WTC11 (cell line): ENCODE measurements at regions not wholly inside any gene's neighbourhood (a gene's known extent, or its start where the extent isn't known, plus 50 kb on each side); places are given as distances from the start of the nearest gene placed in this dataset.

Source experiments
- ATAC-seq: fragments of 200-7000 bp; cut with Tn5 transposase; 2 replicates; pipeline ENCODE4 v1.10.0; 2021; ENCODE audit warnings: mild to moderate bottlenecking, moderate library complexity
- CTCF ChIA-PET: fragments of 300-600 bp; sonication (Branson Sonifier 250); formaldehyde crosslinking; loops from one replicate; lab custom pipeline; 2021; ENCODE audit warnings: antibody characterized with exemption; lab: Charles Lee
- POLR2A ChIA-PET: fragments of 350-600 bp; sonication (Branson Sonifier 250); formaldehyde crosslinking; loops from one replicate; lab custom pipeline; 2021; ENCODE audit warnings: antibody characterized with exemption; lab: Charles Lee
- DNase-seq: peaks from one replicate; pipeline ENCODE4 v3.0.0; 2021; ENCODE audit warnings: low spot score
- H3K27ac Mint-ChIP-seq: 2 replicates; pipeline ENCODE4 v1.8.0; 2021; ENCODE audit warnings: mixed read lengths
- H3K27me3 Mint-ChIP-seq: 2 replicates; pipeline ENCODE4 v1.8.0; 2021; ENCODE audit warnings: low read depth, mild to moderate bottlenecking, moderate library complexity, mixed read lengths
- H3K36me3 Mint-ChIP-seq: 2 replicates; pipeline ENCODE4 v1.8.0; 2021; ENCODE audit warnings: mixed read lengths
- H3K4me1 Mint-ChIP-seq: 2 replicates; pipeline ENCODE4 v1.8.0; 2022; ENCODE audit warnings: mixed read lengths
- H3K4me3 Mint-ChIP-seq: 2 replicates; pipeline ENCODE4 v1.8.0; 2021; ENCODE audit warnings: mild to moderate bottlenecking, moderate library complexity, mixed read lengths
- H3K9me3 Mint-ChIP-seq: 2 replicates; pipeline ENCODE4 v1.8.0; 2021; ENCODE audit warnings: mixed read lengths
- CBFB ChIP-seq: sonication (generic); formaldehyde crosslinking; IDR thresholded peaks from 2 replicates; pipeline ENCODE4 v1.8.1; 2022; ENCODE audit warnings: mild to moderate bottlenecking, low read depth, missing genetic modification reagents
- ETV6 ChIP-seq: sonication (generic); formaldehyde crosslinking; IDR thresholded peaks from 2 replicates; pipeline ENCODE4 v1.8.1; 2022; ENCODE audit warnings: mild to moderate bottlenecking, missing genetic modification reagents
- FOXJ3 ChIP-seq: sonication (generic); formaldehyde crosslinking; IDR thresholded peaks from 2 replicates; pipeline ENCODE4 v1.9.0; 2021; ENCODE audit warnings: missing genetic modification reagents, mild to moderate bottlenecking, borderline replicate concordance
- FOXP1 ChIP-seq: sonication (generic); formaldehyde crosslinking; IDR thresholded peaks from 2 replicates; pipeline ENCODE4 v1.8.0; 2022; ENCODE audit warnings: missing genetic modification reagents, mild to moderate bottlenecking, moderate library complexity, borderline replicate concordance
- IRF2 ChIP-seq: sonication (generic); formaldehyde crosslinking; IDR thresholded peaks from 2 replicates; pipeline ENCODE4 v1.8.0; 2022; ENCODE audit warnings: low read depth, missing genetic modification reagents, borderline replicate concordance
- JAZF1 ChIP-seq: fragments of 250-450 bp; sonication (Bioruptor Pico); IDR thresholded peaks from 2 replicates; pipeline ENCODE4 v1.9.0; 2021; ENCODE audit warnings: moderate library complexity, mild to moderate bottlenecking, inconsistent platforms
- MYBL2 ChIP-seq: sonication (generic); formaldehyde crosslinking; IDR thresholded peaks from 2 replicates; pipeline ENCODE4 v1.8.1; 2023; ENCODE audit warnings: mild to moderate bottlenecking, moderate library complexity, missing genetic modification reagents
- NFYB ChIP-seq: sonication (generic); formaldehyde crosslinking; conservative IDR thresholded peaks from 2 replicates; pipeline ENCODE4 v1.8.0; 2022; ENCODE audit warnings: low read depth, missing genetic modification reagents
- NR3C1 ChIP-seq: sonication (generic); formaldehyde crosslinking; conservative IDR thresholded peaks from 2 replicates; pipeline ENCODE4 v1.8.1; 2023; ENCODE audit warnings: low read depth, mild to moderate bottlenecking, missing genetic modification reagents
- SOX15 ChIP-seq: fragments of 250-450 bp; sonication (Bioruptor Pico); IDR thresholded peaks from 2 replicates; pipeline ENCODE4 v1.9.0; 2021; ENCODE audit warnings: mild to moderate bottlenecking
- TCF7 ChIP-seq: sonication (generic); formaldehyde crosslinking; IDR thresholded peaks from 2 replicates; pipeline ENCODE4 v1.8.0; 2022; ENCODE audit warnings: mild to moderate bottlenecking, low read depth, missing genetic modification reagents, moderate library complexity
- ZNF121 ChIP-seq: sonication (generic); formaldehyde crosslinking; IDR thresholded peaks from 2 replicates; pipeline ENCODE4 v1.8.0; 2023; ENCODE audit warnings: missing genetic modification reagents
- ZNF138 ChIP-seq: sonication (generic); formaldehyde crosslinking; conservative IDR thresholded peaks from 2 replicates; pipeline ENCODE4 v1.8.1; 2022; ENCODE audit warnings: mild to moderate bottlenecking, moderate library complexity, missing genetic modification reagents
- ZNF232 ChIP-seq: sonication (generic); formaldehyde crosslinking; IDR thresholded peaks from 2 replicates; pipeline ENCODE4 v1.8.0; 2022; ENCODE audit warnings: mild to moderate bottlenecking, missing genetic modification reagents
- ZNF416 ChIP-seq: fragments of 250-450 bp; sonication (Bioruptor Pico); IDR thresholded peaks from 2 replicates; pipeline ENCODE4 v1.9.0; 2021; ENCODE audit warnings: mild to moderate bottlenecking, inconsistent platforms
- TF ChIP-seq, protein P1 (sequence below): sonication (generic); formaldehyde crosslinking; IDR thresholded peaks from 2 replicates; pipeline ENCODE4 v1.8.1; 2022; ENCODE audit warnings: mild to moderate bottlenecking, moderate library complexity, missing genetic modification reagents
- TF ChIP-seq, protein P2 (sequence below): sonication (generic); formaldehyde crosslinking; IDR thresholded peaks from 2 replicates; pipeline ENCODE4 v1.8.1; 2023; ENCODE audit warnings: mild to moderate bottlenecking, missing genetic modification reagents, borderline replicate concordance
- TF ChIP-seq, protein P3 (sequence below): sonication (generic); formaldehyde crosslinking; IDR thresholded peaks from 2 replicates; pipeline ENCODE4 v1.8.0; 2022; ENCODE audit warnings: mild to moderate bottlenecking, missing genetic modification reagents
- TF ChIP-seq, protein P4 (sequence below): sonication (generic); formaldehyde crosslinking; IDR thresholded peaks from 2 replicates; pipeline ENCODE4 v1.8.1; 2022; ENCODE audit warnings: low read depth, missing genetic modification reagents, borderline replicate concordance
- TF ChIP-seq, protein P5 (sequence below): fragments of 250-450 bp; sonication (Bioruptor Pico); IDR thresholded peaks from 2 replicates; pipeline ENCODE4 v1.9.0; 2021; ENCODE audit warnings: moderate library complexity, mild to moderate bottlenecking, inconsistent platforms, borderline replicate concordance
- TF ChIP-seq, protein P6 (sequence below): sonication (generic); formaldehyde crosslinking; IDR thresholded peaks from 2 replicates; pipeline ENCODE4 v1.8.0; 2022; ENCODE audit warnings: mild to moderate bottlenecking, missing genetic modification reagents
- TF ChIP-seq, protein P7 (sequence below): sonication (generic); formaldehyde crosslinking; IDR thresholded peaks from 2 replicates; pipeline ENCODE4 v1.8.1; 2023; ENCODE audit warnings: mild to moderate bottlenecking, missing genetic modification reagents

DNA sequence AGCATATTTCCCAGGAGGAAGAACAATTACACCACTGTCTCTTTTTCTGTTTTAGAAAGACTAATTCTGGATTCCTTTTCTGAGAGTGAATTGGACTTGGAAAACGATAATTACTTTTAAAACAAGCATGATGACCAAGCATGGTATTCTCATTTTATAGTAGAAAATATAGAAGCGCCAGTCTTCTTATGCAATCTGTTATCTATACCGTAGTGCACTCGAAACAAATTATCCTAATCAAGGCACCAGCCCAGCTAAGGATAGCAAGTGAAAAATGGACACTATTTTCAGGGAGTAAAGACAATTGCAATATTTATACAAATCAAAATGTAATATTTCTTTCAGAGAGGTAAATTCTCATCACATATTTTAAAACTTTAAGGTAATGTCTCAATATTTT, 892.1 kb upstream of the POU3F3 start:
- no peak for DNase-seq
- peaks cover 3% of the 10 kb centered on the region; the same call in 1 of the 2 replicates for H3K36me3 Mint-ChIP-seq
- TF ChIP-seq JAZF1 (CRISPR knock-in tag) (no peak), SOX15 (CRISPR knock-in tag) (no peak), TCF7 (no peak), ZNF416 (CRISPR knock-in tag) (no peak), ZNF138 (CRISPR knock-in tag) (no peak), CBFB (CRISPR knock-in tag) (no peak), NR3C1 (CRISPR knock-in tag) (no peak), FOXJ3 (no peak)
- TF ChIP-seq, protein P1, sequence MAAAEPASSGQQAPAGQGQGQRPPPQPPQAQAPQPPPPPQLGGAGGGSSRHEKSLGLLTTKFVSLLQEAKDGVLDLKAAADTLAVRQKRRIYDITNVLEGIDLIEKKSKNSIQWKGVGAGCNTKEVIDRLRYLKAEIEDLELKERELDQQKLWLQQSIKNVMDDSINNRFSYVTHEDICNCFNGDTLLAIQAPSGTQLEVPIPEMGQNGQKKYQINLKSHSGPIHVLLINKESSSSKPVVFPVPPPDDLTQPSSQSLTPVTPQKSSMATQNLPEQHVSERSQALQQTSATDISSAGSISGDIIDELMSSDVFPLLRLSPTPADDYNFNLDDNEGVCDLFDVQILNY (CRISPR knock-in tag) = no peak
- TF ChIP-seq, protein P2, sequence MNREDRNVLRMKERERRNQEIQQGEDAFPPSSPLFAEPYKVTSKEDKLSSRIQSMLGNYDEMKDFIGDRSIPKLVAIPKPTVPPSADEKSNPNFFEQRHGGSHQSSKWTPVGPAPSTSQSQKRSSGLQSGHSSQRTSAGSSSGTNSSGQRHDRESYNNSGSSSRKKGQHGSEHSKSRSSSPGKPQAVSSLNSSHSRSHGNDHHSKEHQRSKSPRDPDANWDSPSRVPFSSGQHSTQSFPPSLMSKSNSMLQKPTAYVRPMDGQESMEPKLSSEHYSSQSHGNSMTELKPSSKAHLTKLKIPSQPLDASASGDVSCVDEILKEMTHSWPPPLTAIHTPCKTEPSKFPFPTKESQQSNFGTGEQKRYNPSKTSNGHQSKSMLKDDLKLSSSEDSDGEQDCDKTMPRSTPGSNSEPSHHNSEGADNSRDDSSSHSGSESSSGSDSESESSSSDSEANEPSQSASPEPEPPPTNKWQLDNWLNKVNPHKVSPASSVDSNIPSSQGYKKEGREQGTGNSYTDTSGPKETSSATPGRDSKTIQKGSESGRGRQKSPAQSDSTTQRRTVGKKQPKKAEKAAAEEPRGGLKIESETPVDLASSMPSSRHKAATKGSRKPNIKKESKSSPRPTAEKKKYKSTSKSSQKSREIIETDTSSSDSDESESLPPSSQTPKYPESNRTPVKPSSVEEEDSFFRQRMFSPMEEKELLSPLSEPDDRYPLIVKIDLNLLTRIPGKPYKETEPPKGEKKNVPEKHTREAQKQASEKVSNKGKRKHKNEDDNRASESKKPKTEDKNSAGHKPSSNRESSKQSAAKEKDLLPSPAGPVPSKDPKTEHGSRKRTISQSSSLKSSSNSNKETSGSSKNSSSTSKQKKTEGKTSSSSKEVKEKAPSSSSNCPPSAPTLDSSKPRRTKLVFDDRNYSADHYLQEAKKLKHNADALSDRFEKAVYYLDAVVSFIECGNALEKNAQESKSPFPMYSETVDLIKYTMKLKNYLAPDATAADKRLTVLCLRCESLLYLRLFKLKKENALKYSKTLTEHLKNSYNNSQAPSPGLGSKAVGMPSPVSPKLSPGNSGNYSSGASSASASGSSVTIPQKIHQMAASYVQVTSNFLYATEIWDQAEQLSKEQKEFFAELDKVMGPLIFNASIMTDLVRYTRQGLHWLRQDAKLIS (CRISPR knock-in tag) = no peak
- TF ChIP-seq, all 79 proteins: peak for 0
- no peaks in the 10 kb centered on the region for H3K27me3 Mint-ChIP-seq
- ChIA-PET CTCF (no interaction called here), POLR2A (no interaction called here)
- ATAC-seq = no peak
- H3K4me1 Mint-ChIP-seq = peaks cover 4% of the 10 kb centered on the region; the same call in 1 of the 2 replicates
- H3K4me3 Mint-ChIP-seq = no peak overlapping the region
- H3K27ac Mint-ChIP-seq = no peak overlapping the region
- peaks cover 4% of the 10 kb centered on the region for H3K9me3 Mint-ChIP-seq

DNA sequence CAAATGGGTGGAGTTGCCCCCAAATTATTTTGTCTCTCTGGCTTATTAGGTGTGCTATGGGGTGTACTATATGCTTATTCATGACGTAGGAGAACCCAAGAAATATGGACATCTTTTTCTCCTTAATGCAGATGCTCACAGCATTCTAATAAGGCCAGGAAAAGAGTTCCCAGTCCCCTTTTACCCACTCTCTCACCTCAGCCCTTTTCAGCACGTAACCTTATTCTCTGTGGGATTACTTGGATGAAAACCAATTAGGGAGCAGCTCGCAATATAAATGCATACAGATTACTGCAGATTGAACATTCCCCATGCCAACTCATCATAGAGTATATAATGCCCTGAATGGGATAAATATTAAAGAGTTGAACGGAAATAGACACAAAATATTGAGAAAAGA, 891.2 kb upstream of the POU3F3 start:
- Mint-ChIP-seq H3K4me3 (no peak overlapping the region), H3K27me3 (no peaks in the 10 kb centered on the region), H3K9me3 (peaks cover 4% of the 10 kb centered on the region), H3K27ac (no peak overlapping the region), H3K4me1 (peaks cover 10% of the 10 kb centered on the region), H3K36me3 (peaks cover 3% of the 10 kb centered on the region; the same call in 1 of the 2 replicates)
- ChIA-PET POLR2A (no interaction called here), CTCF (no interaction called here)
- no peak for ATAC-seq
- TF ChIP-seq NFYB (CRISPR knock-in tag) (no peak), MYBL2 (CRISPR knock-in tag) (no peak)
- no peak for DNase-seq

DNA sequence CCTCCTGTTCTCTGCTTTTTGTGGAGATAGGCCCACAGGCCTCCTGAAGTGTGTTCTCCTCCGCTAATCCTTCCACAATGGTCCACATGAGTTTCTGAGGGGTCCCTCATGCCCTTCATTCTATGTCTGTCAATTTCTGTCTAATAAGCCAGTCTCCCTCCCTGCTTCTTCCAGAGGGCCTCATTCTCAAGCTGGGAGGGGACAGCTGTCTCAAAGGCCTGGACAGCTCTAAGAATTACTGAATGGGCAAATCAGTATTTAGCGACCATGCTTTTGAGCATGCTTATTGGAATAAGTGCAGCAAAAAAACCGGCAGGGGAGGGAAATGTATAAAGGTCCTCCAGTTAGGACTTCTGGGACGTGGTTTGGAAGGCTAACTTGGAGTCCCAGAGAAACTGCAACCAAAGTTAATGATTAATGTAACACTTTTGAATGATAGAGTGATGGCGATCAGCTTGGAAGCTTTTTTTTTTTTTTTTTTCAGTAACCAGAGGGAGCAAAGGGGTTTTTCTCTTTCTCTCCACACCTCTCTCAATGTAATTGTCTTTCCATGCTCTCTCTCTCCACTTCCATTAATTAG, 890.7 kb upstream of the POU3F3 start:
- ATAC-seq (no peak), DNase-seq (no peak)
- no peak overlapping the region for H3K27ac Mint-ChIP-seq
- peaks cover 10% of the 10 kb centered on the region for H3K4me1 Mint-ChIP-seq
- H3K9me3 Mint-ChIP-seq = peaks cover 4% of the 10 kb centered on the region
- ChIA-PET POLR2A (no interaction called here), CTCF (no interaction called here)
- H3K27me3 Mint-ChIP-seq = no peaks in the 10 kb centered on the region
- H3K36me3 Mint-ChIP-seq = peaks cover 3% of the 10 kb centered on the region; the same call in 1 of the 2 replicates
- H3K4me3 Mint-ChIP-seq = no peak overlapping the region
- TF ChIP-seq CBFB (CRISPR knock-in tag) = no peak
- TF ChIP-seq, protein P3, sequence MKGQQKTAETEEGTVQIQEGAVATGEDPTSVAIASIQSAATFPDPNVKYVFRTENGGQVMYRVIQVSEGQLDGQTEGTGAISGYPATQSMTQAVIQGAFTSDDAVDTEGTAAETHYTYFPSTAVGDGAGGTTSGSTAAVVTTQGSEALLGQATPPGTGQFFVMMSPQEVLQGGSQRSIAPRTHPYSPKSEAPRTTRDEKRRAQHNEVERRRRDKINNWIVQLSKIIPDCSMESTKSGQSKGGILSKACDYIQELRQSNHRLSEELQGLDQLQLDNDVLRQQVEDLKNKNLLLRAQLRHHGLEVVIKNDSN (CRISPR knock-in tag) = no peak
- TF ChIP-seq ZNF232 (CRISPR knock-in tag) = no peak
- TF ChIP-seq, protein P4, sequence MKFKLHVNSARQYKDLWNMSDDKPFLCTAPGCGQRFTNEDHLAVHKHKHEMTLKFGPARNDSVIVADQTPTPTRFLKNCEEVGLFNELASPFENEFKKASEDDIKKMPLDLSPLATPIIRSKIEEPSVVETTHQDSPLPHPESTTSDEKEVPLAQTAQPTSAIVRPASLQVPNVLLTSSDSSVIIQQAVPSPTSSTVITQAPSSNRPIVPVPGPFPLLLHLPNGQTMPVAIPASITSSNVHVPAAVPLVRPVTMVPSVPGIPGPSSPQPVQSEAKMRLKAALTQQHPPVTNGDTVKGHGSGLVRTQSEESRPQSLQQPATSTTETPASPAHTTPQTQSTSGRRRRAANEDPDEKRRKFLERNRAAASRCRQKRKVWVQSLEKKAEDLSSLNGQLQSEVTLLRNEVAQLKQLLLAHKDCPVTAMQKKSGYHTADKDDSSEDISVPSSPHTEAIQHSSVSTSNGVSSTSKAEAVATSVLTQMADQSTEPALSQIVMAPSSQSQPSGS (CRISPR knock-in tag) = no peak
- TF ChIP-seq, protein P5, sequence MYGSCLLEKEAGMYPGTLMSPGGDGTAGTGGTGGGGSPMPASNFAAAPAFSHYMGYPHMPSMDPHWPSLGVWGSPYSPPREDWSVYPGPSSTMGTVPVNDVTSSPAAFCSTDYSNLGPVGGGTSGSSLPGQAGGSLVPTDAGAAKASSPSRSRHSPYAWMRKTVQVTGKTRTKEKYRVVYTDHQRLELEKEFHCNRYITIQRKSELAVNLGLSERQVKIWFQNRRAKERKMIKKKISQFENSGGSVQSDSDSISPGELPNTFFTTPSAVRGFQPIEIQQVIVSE = no peak
- no peak for TF ChIP-seq ZNF121 (CRISPR knock-in tag)
- no peak for TF ChIP-seq IRF2 (CRISPR knock-in tag)
- TF ChIP-seq, protein P6, sequence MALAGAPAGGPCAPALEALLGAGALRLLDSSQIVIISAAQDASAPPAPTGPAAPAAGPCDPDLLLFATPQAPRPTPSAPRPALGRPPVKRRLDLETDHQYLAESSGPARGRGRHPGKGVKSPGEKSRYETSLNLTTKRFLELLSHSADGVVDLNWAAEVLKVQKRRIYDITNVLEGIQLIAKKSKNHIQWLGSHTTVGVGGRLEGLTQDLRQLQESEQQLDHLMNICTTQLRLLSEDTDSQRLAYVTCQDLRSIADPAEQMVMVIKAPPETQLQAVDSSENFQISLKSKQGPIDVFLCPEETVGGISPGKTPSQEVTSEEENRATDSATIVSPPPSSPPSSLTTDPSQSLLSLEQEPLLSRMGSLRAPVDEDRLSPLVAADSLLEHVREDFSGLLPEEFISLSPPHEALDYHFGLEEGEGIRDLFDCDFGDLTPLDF (CRISPR knock-in tag) = no peak
- no peak for TF ChIP-seq ETV6 (CRISPR knock-in tag)
- TF ChIP-seq FOXP1 (CRISPR knock-in tag) = no peak
- TF ChIP-seq, protein P7, sequence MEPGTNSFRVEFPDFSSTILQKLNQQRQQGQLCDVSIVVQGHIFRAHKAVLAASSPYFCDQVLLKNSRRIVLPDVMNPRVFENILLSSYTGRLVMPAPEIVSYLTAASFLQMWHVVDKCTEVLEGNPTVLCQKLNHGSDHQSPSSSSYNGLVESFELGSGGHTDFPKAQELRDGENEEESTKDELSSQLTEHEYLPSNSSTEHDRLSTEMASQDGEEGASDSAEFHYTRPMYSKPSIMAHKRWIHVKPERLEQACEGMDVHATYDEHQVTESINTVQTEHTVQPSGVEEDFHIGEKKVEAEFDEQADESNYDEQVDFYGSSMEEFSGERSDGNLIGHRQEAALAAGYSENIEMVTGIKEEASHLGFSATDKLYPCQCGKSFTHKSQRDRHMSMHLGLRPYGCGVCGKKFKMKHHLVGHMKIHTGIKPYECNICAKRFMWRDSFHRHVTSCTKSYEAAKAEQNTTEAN (CRISPR knock-in tag) = no peak
